ENCODE measurements at regions not wholly inside any gene's neighbourhood (a gene's known extent, or its start where the extent isn't known, plus 50 kb on each side); places are given as distances from the start of the nearest gene placed in this dataset.

DNA sequence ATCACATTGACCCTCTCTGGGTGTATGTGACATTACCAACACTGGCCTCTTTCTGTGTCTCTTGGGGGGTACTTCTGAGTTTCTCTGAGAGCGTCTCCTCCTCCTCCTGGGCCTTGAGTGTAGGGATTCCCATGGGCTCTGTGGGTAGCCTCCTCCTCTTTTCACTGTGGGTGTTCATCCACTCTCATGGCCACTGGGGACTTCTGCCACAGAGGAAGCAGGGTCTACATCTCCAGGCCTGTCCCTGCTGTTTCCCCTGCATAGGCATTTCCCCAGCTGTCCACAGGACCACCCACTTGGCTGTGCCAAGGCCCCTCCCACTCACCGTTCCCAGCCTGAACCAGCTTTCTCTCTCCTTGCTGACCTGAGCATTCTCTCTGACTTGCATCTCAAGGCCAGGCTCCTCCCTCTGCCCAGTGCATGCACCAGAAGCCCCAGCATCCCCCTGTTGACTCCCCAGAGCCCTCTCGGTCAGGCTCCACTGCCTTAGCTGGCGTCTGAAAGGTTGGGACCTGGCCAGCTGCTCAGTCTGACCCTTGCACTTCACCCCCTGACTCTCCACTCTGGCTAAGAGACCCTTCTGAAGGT is 487.6 kb downstream of the GLRX3 start:
- H3K4me3 ChIP-seq, result no peak overlapping the region
- no peaks in the 10 kb centered on the region for H3K27me3 ChIP-seq
- intact Hi-C loops (cut with DNase I), result no loop called here
- no peaks in the 10 kb centered on the region for H3K36me3 ChIP-seq
- H3K4me1 ChIP-seq, result no peaks in the 10 kb centered on the region
- H3K9me3 ChIP-seq, result no peaks in the 10 kb centered on the region
- TF ChIP-seq, protein P1, sequence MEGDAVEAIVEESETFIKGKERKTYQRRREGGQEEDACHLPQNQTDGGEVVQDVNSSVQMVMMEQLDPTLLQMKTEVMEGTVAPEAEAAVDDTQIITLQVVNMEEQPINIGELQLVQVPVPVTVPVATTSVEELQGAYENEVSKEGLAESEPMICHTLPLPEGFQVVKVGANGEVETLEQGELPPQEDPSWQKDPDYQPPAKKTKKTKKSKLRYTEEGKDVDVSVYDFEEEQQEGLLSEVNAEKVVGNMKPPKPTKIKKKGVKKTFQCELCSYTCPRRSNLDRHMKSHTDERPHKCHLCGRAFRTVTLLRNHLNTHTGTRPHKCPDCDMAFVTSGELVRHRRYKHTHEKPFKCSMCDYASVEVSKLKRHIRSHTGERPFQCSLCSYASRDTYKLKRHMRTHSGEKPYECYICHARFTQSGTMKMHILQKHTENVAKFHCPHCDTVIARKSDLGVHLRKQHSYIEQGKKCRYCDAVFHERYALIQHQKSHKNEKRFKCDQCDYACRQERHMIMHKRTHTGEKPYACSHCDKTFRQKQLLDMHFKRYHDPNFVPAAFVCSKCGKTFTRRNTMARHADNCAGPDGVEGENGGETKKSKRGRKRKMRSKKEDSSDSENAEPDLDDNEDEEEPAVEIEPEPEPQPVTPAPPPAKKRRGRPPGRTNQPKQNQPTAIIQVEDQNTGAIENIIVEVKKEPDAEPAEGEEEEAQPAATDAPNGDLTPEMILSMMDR (IDR thresholded peaks at IDR 0.05), result no peak
- no peak for DNase-seq (ENCODE audit: low spot score in 2 of 2)
- H3K27ac ChIP-seq, result no peak overlapping the region

DNA sequence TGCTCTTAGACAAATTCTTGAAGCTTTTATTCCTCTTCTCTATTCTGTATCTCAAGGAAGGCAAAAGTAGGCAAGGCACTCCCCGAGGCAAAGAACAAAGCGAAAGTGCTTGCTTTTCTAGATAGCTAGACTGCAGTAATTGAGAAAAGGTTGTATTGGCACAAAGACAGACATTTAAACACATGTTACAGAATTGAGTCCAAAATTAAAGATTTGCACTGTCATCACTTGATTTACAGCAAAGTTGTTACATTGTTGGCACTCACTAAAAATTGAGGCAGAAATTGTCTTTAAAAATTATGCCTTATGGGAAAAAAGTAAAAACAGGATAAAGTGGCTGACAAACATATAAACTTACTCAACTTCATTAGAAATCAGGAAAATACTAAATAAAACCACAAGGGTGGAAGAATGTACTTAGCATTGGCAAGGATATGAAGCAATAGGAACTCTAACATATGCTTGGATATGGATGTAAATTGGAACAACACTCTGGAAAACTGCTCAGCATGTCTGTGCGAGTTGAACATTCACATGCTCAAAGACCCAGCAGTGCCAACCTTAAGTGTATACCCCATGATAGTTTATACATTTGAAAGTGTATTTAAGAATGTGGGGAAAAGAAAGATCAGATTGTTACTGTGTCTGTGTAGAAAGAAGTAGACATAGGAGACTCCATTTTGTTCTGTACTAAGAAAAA is 491.3 kb downstream of the GLRX3 start:
- no peaks in the 10 kb centered on the region for H3K4me1 ChIP-seq
- no peak for DNase-seq (ENCODE audit: low spot score in 2 of 2)
- intact Hi-C loops (cut with DNase I), result no loop called here
- no peak overlapping the region for H3K4me3 ChIP-seq
- H3K27me3 ChIP-seq, result no peaks in the 10 kb centered on the region
- TF ChIP-seq, protein P1 (IDR thresholded peaks at IDR 0.05), result no peak
- no peaks in the 10 kb centered on the region for H3K36me3 ChIP-seq
- H3K9me3 ChIP-seq, result no peaks in the 10 kb centered on the region
- H3K27ac ChIP-seq, result no peak overlapping the region

DNA sequence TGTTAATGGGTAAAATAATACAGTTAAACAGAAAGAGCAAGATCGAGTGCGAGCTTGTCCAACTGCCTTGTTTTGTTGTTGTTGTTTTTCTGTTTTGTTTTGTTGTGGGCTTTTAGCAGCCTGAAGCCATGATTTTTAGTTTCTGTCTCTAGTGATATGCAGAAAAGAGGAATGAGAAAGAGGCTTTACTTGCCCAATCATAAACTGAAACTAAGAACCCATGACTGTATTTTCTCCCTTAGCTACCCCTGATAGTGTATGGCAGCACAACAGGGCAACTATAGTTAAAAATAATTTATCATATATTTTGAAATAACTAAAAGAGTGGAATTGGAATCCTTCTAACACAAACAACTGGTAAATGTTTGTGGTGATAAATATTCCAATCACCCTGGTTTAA is 493.9 kb downstream of the GLRX3 start:
- no peaks in the 10 kb centered on the region for H3K36me3 ChIP-seq
- TF ChIP-seq, protein P1 (IDR thresholded peaks at IDR 0.05), result no peak
- no peak overlapping the region for H3K27ac ChIP-seq
- DNase-seq (ENCODE audit: low spot score in 2 of 2), result no peak
- no peaks in the 10 kb centered on the region for H3K9me3 ChIP-seq
- H3K4me3 ChIP-seq, result no peak overlapping the region
- H3K27me3 ChIP-seq, result no peaks in the 10 kb centered on the region
- intact Hi-C loops (cut with DNase I), result no loop called here
- no peaks in the 10 kb centered on the region for H3K4me1 ChIP-seq

DNA sequence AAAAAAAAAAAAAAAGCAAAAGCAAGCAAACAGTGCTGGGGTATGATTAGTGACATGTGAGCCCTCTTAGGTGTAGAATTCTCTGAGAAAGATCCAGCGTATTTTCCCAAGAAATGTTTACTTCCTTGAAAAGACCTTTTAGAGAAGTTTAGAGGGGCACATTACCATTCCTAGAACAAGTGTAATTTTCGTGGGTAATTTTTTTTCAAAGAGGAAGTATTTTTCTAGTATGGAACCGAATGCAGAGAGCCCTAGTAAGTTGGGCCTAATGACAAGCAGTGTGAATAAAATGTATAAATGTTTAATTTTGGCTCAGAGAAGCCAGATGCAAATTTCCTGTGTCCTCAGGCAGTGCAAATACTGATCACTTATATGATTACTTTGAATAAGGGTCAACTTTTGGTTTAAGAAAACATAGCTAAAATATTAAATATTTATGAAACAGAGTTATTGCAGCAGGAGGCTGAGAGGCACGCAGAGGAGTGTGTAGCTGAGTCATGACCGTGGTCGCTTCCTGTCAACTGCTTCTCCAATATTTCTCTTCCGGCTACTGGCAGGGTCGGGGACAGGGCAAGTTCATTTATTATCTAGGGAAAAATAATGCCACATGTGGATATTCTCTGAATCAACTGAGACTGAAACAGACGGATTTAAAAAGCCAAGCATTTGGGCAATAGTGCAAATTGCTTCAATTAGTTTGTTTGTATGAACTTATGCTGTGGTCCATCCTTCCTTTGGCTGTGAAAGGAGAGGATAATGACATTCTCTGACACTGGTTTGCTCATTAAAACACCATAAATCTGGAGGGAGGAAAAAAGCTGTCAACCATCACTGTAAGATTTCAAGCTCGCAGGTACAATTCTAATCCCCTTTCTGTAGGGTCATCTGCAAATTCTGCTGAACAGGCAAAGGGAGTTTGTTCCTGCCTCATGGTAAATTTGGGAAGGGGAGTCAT is 495.2 kb downstream of the GLRX3 start:
- TF ChIP-seq, protein P1 (IDR thresholded peaks at IDR 0.05), result no peak
- intact Hi-C loops (cut with DNase I), result no loop called here

DNA sequence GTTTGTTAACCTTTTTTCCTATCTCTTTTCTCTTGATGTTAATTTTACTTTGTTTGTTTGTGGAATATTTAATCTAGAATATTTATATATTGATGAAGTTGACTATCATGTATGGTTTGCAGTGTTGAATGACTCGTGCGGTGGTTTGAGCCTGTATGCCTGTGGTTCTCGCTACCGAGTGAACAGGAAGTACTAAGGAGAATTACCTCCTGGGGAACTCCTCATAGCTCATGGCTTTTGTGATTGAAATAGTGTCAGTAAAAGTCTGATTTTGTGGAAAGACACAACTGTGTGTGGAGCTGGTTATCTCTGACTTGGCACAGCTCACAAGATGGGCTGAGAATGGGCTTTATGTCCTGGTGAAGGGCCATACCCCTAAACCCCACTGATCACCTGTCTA is 498.6 kb downstream of the GLRX3 start:
- Histone ChIP-seq H3K36me3 (no peaks in the 10 kb centered on the region), H3K4me3 (no peak overlapping the region), H3K27ac (no peak overlapping the region), H3K27me3 (no peaks in the 10 kb centered on the region), H3K4me1 (no peaks in the 10 kb centered on the region), H3K9me3 (no peaks in the 10 kb centered on the region)
- TF ChIP-seq, protein P1 (IDR thresholded peaks at IDR 0.05), result no peak
- no peak for DNase-seq (ENCODE audit: low spot score in 2 of 2)
- intact Hi-C loops (cut with DNase I), result no loop called here

More for the DNA sequence above, 495.2 kb downstream of the GLRX3 start:
- Histone ChIP-seq H3K9me3 (no peaks in the 10 kb centered on the region), H3K36me3 (no peaks in the 10 kb centered on the region), H3K4me1 (no peaks in the 10 kb centered on the region), H3K4me3 (no peak overlapping the region), H3K27me3 (no peaks in the 10 kb centered on the region), H3K27ac (no peak overlapping the region)
- DNase-seq (ENCODE audit: low spot score in 2 of 2), result no peak

Data from ascending aorta (tissue), 2 donors.